Liver (tissue), 8 donors: ENCODE measurements at regions not wholly inside any gene's neighbourhood (a gene's known extent, or its start where the extent isn't known, plus 50 kb on each side); places are given as distances from the start of the nearest gene placed in this dataset.

Experiments used
- DNase-seq: peaks from one replicate; pipeline ENCODE4 v3.0.0-alpha.2; 2017; ENCODE audit warnings: low spot score
- H3K27ac ChIP-seq, 2 donors: one replicate each; pipeline ENCODE4 v1.7.0; 2013; ENCODE audit warnings: inconsistent platforms in 2 of 2, low read length in 2 of 2, control low read depth in 1 of 2, low read depth in 1 of 2, mild to moderate bottlenecking in 1 of 2
- H3K27me3 ChIP-seq, 4 donors: one replicate each; pipeline versions ENCODE4 v1.6.1 to v1.7.0; 2013; ENCODE audit warnings: low read length in 3 of 4, inconsistent platforms in 1 of 4, mild to moderate bottlenecking in 1 of 4, moderate library complexity in 1 of 4; ENCODE audit not compliant: control insufficient read depth in 4 of 4, insufficient read depth in 4 of 4
- H3K36me3 ChIP-seq, 4 donors: one replicate each; pipeline versions ENCODE4 v1.6.1 to v1.7.0; 2013; ENCODE audit warnings: low read length in 3 of 4, mild to moderate bottlenecking in 3 of 4, low read depth in 1 of 4, moderate library complexity in 1 of 4; ENCODE audit not compliant: control insufficient read depth in 4 of 4, insufficient read depth in 3 of 4
- H3K4me1 ChIP-seq, 4 donors: one replicate each; pipeline versions ENCODE4 v1.6.1 to v1.7.0; 2013; ENCODE audit warnings: low read length in 3 of 4, mild to moderate bottlenecking in 3 of 4, moderate library complexity in 1 of 4; ENCODE audit not compliant: control insufficient read depth in 4 of 4, insufficient read depth in 4 of 4
- H3K4me3 ChIP-seq, 3 donors: one replicate each; pipeline versions ENCODE4 v1.6.1 to v1.7.0; 2013; ENCODE audit warnings: low read length in 3 of 3, control low read depth in 1 of 3, low read depth in 1 of 3, mild to moderate bottlenecking in 1 of 3
- H3K9ac ChIP-seq, 2 donors: one replicate each; pipeline ENCODE4 v1.7.0; 2013; ENCODE audit warnings: low read length in 2 of 2, mild to moderate bottlenecking in 2 of 2, moderate library complexity in 2 of 2, control low read depth in 1 of 2, low read depth in 1 of 2
- H3K9me3 ChIP-seq, 4 donors: one replicate each; pipeline versions ENCODE4 v1.6.1 to v1.7.0; 2013; ENCODE audit warnings: low read length in 3 of 4; ENCODE audit not compliant: control insufficient read depth in 4 of 4
- EGR1 ChIP-seq, 2 donors: IDR thresholded peaks; 2 replicates each; pipeline ENCODE4 v1.6.1; 2016 to 2018; ENCODE audit warnings: antibody characterized with exemption in 2 of 2, low read depth in 2 of 2
- FOXA1 ChIP-seq: IDR thresholded peaks from 2 replicates; pipeline ENCODE4 v1.6.1; 2016; ENCODE audit warnings: antibody characterized with exemption
- FOXA2 ChIP-seq: IDR thresholded peaks from 2 replicates; pipeline ENCODE4 v1.6.1; 2016; ENCODE audit warnings: antibody characterized with exemption
- GABPA ChIP-seq, 2 donors: IDR thresholded peaks in 1 of 2; conservative IDR thresholded peaks in 1 of 2; 2 replicates each; pipeline ENCODE4 v1.6.1; 2016; ENCODE audit warnings: antibody characterized with exemption in 2 of 2, mild to moderate bottlenecking in 1 of 2, moderate library complexity in 1 of 2
- HNF4A ChIP-seq, 2 donors: conservative IDR thresholded peaks; 2 replicates each; pipeline ENCODE4 v1.6.1; 2016; ENCODE audit warnings: antibody characterized with exemption in 2 of 2, mild to moderate bottlenecking in 2 of 2
- HNF4G ChIP-seq: IDR thresholded peaks from 2 replicates; pipeline ENCODE4 v1.6.1; 2016; ENCODE audit warnings: antibody characterized with exemption
- JUND ChIP-seq, 2 donors: IDR thresholded peaks; 2 replicates each; pipeline ENCODE4 v1.6.1; 2016; ENCODE audit warnings: antibody characterized with exemption in 2 of 2
- NR2F2 ChIP-seq: IDR thresholded peaks from 2 replicates; pipeline ENCODE4 v1.6.1; 2016; ENCODE audit warnings: antibody characterized with exemption
- RAD21 ChIP-seq, 2 donors: IDR thresholded peaks; 2 replicates each; pipeline ENCODE4 v1.6.1; 2016; ENCODE audit warnings: antibody characterized with exemption in 2 of 2, mild to moderate bottlenecking in 2 of 2
- RXRA ChIP-seq, 2 donors: IDR thresholded peaks; 2 replicates each; pipeline ENCODE4 v1.6.1; 2017 to 2018; ENCODE audit warnings: antibody characterized with exemption in 2 of 2, mild to moderate bottlenecking in 1 of 2
- SP1 ChIP-seq: IDR thresholded peaks from 2 replicates; pipeline ENCODE4 v1.6.1; 2018; ENCODE audit warnings: antibody characterized with exemption, mild to moderate bottlenecking
- TAF1 ChIP-seq: conservative IDR thresholded peaks from 2 replicates; pipeline ENCODE4 v1.6.1; 2016; ENCODE audit warnings: antibody characterized with exemption, mild to moderate bottlenecking
- YY1 ChIP-seq: IDR thresholded peaks from 2 replicates; pipeline ENCODE4 v1.6.1; 2016; ENCODE audit warnings: antibody characterized with exemption, mild to moderate bottlenecking
- WGBS: extraction: QIAGEN DNeasy Blood & Tissue Kit; methylation state at CpG from one replicate; pipeline ENCODE4 v1.1.7; 2013; 5-methylcytosine and 5-hydroxymethylcytosine counted together
- TF ChIP-seq, protein P1 (sequence below): IDR thresholded peaks from 2 replicates; pipeline ENCODE4 v1.6.1; 2016; ENCODE audit warnings: antibody characterized with exemption
- TF ChIP-seq, protein P2 (sequence below): fragments of 150-350 bp; IDR thresholded peaks from 2 replicates; pipeline ENCODE4 v1.5.1; 2017; ENCODE audit warnings: improper control_type of control experiment, low read depth, low read length; ENCODE audit not compliant: missing input control
- TF ChIP-seq, protein P3 (sequence below): IDR thresholded peaks from 2 replicates; pipeline ENCODE4 v1.6.1; 2016; ENCODE audit warnings: antibody characterized with exemption
- TF ChIP-seq, protein P4 (sequence below): IDR thresholded peaks from 2 replicates; pipeline ENCODE4 v1.6.1; 2016; ENCODE audit warnings: antibody characterized with exemption, mild to moderate bottlenecking
- TF ChIP-seq, protein P5 (sequence below): IDR thresholded peaks from 2 replicates; pipeline ENCODE4 v1.6.1; 2016; ENCODE audit warnings: antibody characterized with exemption
- donor health status: healthy.
- donor health status: healthy.
- donor health status: healthy.
- donor health status: healthy.
- donor health status: healthy.

DNA sequence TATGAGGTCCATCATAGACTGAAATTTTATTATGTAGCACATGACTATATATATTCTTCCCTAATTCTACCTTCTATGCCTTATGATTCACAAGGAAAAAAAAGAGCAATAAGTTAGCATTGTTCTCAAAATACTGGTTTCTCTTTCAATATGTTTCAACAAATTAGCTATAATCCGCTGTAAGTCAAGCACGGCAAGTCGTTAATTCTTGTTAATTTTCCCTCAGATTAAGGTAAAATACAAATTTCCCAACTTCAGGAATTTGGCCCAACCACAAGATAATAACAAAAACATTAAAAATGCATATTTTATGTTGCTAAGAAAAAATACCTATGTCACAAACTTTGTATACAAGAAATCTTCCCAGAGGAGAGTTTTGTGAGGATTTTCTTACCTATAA, 296.5 kb upstream of the GALNTL6 start:
- no peak overlapping the region for H3K4me3 ChIP-seq
- H3K27ac ChIP-seq = no peak overlapping the region
- 53% methylated on average over 3 of the region's 3 CpGs for WGBS
- no peak for DNase-seq
- no peak for TF ChIP-seq NR2F2
- no peak for TF ChIP-seq EGR1 (IDR thresholded peaks at IDR 0.05; ENCODE audit: low read depth in 2 of 2)
- TF ChIP-seq, protein P1, sequence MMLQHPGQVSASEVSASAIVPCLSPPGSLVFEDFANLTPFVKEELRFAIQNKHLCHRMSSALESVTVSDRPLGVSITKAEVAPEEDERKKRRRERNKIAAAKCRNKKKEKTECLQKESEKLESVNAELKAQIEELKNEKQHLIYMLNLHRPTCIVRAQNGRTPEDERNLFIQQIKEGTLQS = no peak
- TF ChIP-seq, protein P2, sequence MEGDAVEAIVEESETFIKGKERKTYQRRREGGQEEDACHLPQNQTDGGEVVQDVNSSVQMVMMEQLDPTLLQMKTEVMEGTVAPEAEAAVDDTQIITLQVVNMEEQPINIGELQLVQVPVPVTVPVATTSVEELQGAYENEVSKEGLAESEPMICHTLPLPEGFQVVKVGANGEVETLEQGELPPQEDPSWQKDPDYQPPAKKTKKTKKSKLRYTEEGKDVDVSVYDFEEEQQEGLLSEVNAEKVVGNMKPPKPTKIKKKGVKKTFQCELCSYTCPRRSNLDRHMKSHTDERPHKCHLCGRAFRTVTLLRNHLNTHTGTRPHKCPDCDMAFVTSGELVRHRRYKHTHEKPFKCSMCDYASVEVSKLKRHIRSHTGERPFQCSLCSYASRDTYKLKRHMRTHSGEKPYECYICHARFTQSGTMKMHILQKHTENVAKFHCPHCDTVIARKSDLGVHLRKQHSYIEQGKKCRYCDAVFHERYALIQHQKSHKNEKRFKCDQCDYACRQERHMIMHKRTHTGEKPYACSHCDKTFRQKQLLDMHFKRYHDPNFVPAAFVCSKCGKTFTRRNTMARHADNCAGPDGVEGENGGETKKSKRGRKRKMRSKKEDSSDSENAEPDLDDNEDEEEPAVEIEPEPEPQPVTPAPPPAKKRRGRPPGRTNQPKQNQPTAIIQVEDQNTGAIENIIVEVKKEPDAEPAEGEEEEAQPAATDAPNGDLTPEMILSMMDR = no peak
- TF ChIP-seq TAF1 = no peak
- TF ChIP-seq, protein P3, sequence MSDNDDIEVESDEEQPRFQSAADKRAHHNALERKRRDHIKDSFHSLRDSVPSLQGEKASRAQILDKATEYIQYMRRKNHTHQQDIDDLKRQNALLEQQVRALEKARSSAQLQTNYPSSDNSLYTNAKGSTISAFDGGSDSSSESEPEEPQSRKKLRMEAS = no peak
- no peak for TF ChIP-seq HNF4A (conservative IDR thresholded peaks at IDR 0.05)
- TF ChIP-seq FOXA1 = no peak
- no peak for TF ChIP-seq RAD21 (IDR thresholded peaks at IDR 0.05)
- no peak for TF ChIP-seq FOXA2
- TF ChIP-seq HNF4G = no peak
- TF ChIP-seq JUND (IDR thresholded peaks at IDR 0.05) = no peak
- TF ChIP-seq RXRA (IDR thresholded peaks at IDR 0.05) = no peak
- no peak for TF ChIP-seq SP1
- TF ChIP-seq, protein P4, sequence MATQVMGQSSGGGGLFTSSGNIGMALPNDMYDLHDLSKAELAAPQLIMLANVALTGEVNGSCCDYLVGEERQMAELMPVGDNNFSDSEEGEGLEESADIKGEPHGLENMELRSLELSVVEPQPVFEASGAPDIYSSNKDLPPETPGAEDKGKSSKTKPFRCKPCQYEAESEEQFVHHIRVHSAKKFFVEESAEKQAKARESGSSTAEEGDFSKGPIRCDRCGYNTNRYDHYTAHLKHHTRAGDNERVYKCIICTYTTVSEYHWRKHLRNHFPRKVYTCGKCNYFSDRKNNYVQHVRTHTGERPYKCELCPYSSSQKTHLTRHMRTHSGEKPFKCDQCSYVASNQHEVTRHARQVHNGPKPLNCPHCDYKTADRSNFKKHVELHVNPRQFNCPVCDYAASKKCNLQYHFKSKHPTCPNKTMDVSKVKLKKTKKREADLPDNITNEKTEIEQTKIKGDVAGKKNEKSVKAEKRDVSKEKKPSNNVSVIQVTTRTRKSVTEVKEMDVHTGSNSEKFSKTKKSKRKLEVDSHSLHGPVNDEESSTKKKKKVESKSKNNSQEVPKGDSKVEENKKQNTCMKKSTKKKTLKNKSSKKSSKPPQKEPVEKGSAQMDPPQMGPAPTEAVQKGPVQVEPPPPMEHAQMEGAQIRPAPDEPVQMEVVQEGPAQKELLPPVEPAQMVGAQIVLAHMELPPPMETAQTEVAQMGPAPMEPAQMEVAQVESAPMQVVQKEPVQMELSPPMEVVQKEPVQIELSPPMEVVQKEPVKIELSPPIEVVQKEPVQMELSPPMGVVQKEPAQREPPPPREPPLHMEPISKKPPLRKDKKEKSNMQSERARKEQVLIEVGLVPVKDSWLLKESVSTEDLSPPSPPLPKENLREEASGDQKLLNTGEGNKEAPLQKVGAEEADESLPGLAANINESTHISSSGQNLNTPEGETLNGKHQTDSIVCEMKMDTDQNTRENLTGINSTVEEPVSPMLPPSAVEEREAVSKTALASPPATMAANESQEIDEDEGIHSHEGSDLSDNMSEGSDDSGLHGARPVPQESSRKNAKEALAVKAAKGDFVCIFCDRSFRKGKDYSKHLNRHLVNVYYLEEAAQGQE = no peak
- TF ChIP-seq, protein P5, sequence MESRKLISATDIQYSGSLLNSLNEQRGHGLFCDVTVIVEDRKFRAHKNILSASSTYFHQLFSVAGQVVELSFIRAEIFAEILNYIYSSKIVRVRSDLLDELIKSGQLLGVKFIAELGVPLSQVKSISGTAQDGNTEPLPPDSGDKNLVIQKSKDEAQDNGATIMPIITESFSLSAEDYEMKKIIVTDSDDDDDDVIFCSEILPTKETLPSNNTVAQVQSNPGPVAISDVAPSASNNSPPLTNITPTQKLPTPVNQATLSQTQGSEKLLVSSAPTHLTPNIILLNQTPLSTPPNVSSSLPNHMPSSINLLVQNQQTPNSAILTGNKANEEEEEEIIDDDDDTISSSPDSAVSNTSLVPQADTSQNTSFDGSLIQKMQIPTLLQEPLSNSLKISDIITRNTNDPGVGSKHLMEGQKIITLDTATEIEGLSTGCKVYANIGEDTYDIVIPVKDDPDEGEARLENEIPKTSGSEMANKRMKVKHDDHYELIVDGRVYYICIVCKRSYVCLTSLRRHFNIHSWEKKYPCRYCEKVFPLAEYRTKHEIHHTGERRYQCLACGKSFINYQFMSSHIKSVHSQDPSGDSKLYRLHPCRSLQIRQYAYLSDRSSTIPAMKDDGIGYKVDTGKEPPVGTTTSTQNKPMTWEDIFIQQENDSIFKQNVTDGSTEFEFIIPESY = no peak
- no peak for TF ChIP-seq YY1
- no peak for TF ChIP-seq GABPA (IDR thresholded peaks at IDR 0.05 in 1 of 2, conservative IDR thresholded peaks at IDR 0.05 in 1 of 2)
- no peaks in the 10 kb centered on the region for H3K4me1 ChIP-seq
- no peak overlapping the region for H3K9ac ChIP-seq
- H3K27me3 ChIP-seq = no peaks in the 10 kb centered on the region
- H3K36me3 ChIP-seq = no peaks in the 10 kb centered on the region
- peaks cover 0 to 1% (median 0%) of the 10 kb centered on the region in 4 donors for H3K9me3 ChIP-seq
